Aorta (tissue), 5 donors: ENCODE measurements at regions not wholly inside any gene's neighbourhood (a gene's known extent, or its start where the extent isn't known, plus 50 kb on each side); places are given as distances from the start of the nearest gene placed in this dataset.

Source experiments
- ATAC-seq: fragments of 200-7000 bp; cut with Tn5 transposase; one replicate; pipeline ENCODE4 v1.9.1; 2022; ENCODE audit warnings: moderate library complexity; ENCODE audit not compliant: low FRiP score
- DNase-seq, 2 donors: peaks; one replicate each; pipeline ENCODE4 v3.0.0-alpha.2; 2020
- H3K27ac ChIP-seq, 2 donors: one replicate each; pipeline ENCODE4 v1.5.1; 2013; ENCODE audit warnings: low read length in 2 of 2, mild to moderate bottlenecking in 2 of 2, moderate library complexity in 2 of 2, control low read depth in 1 of 2, inconsistent platforms in 1 of 2, low read depth in 1 of 2
- H3K27me3 ChIP-seq, 2 donors: one replicate each; pipeline ENCODE4 v1.6.1; 2013; ENCODE audit warnings: control low read depth in 1 of 2, low read length in 1 of 2, mild to moderate bottlenecking in 1 of 2, moderate library complexity in 1 of 2; ENCODE audit not compliant: insufficient read depth in 2 of 2, control insufficient read depth in 1 of 2
- H3K36me3 ChIP-seq, 2 donors: one replicate each; pipeline ENCODE4 v1.6.1; 2013; ENCODE audit warnings: control low read depth in 1 of 2, low read length in 1 of 2, mild to moderate bottlenecking in 1 of 2; ENCODE audit not compliant: insufficient read depth in 2 of 2, control insufficient read depth in 1 of 2
- H3K4me1 ChIP-seq, 2 donors: one replicate each; pipeline ENCODE4 v1.6.1; 2013; ENCODE audit warnings: low read length in 2 of 2, control low read depth in 1 of 2, mild to moderate bottlenecking in 1 of 2, moderate library complexity in 1 of 2; ENCODE audit not compliant: insufficient read depth in 2 of 2, control insufficient read depth in 1 of 2
- H3K4me3 ChIP-seq, 2 donors: one replicate each; pipeline ENCODE4 v1.5.1; 2013; ENCODE audit warnings: low read length in 2 of 2, control low read depth in 1 of 2, mild to moderate bottlenecking in 1 of 2
- H3K9me3 ChIP-seq: one replicate; pipeline ENCODE4 v1.6.1; 2013; ENCODE audit warnings: mild to moderate bottlenecking, low read length; ENCODE audit not compliant: control insufficient read depth
- WGBS, 2 donors: extraction: QIAGEN DNeasy Blood & Tissue Kit; methylation state at CpG; one replicate each; pipeline ENCODE4 v1.1.7; 2013; 5-methylcytosine and 5-hydroxymethylcytosine counted together
- intact Hi-C, 2 donors: fragments of 100-400 bp; cut with DNase I; formaldehyde crosslinking; loops; one replicate each; pipeline versions ENCODE4 v1.14.2 to v1.15.0; 2022
- donor health status: healthy with polysubstance abuse.
- donor health status: Bipolar disorder and iron deficiency.
- donor health status: DM: no; HTN: no; CAD: no.
- donor health status: DM: no; HTN: no; CAD: no.
- donor health status: DM: yes; HTN: yes; CAD: no.

GRCh38 chr22:26983311-26983710 is 325.9 kb downstream of the MIAT start:
- no peaks in the 10 kb centered on the region for H3K36me3 ChIP-seq
- H3K27ac ChIP-seq = no peak overlapping the region
- DNase-seq (no peak), ATAC-seq (no peak)
- no peaks in the 10 kb centered on the region for H3K27me3 ChIP-seq
- 13 to 24% methylated on average over 1 of the region's 1 CpG for WGBS, 2 donors
- H3K4me3 ChIP-seq = no peak overlapping the region
- intact Hi-C loops = loop anchor here in 1 of 2 donors (5.0 kb wide), 1 partner anchor 96 kb away; no protein-coding TSS in a partner anchor
- H3K9me3 ChIP-seq = no peaks in the 10 kb centered on the region
- H3K4me1 ChIP-seq = peaks cover 0 to 3% of the 10 kb centered on the region in 2 donors

- 68 to 98% methylated on average over 2 of the region's 2 CpGs for WGBS, 2 donors
- Histone ChIP-seq H3K36me3 (no peaks in the 10 kb centered on the region), H3K9me3 (no peaks in the 10 kb centered on the region), H3K27me3 (no peaks in the 10 kb centered on the region), H3K27ac (no peak overlapping the region), H3K4me3 (no peak overlapping the region), H3K4me1 (peaks cover 0 to 3% of the 10 kb centered on the region in 2 donors)
- intact Hi-C loops = no loop called here
- ATAC-seq = no peak
- DNase-seq = no peak
Measured at GRCh38 chr22:26985206-26985605, 327.8 kb downstream of the MIAT start.

- H3K27ac ChIP-seq = no peak overlapping the region
- DNase-seq (no peak), ATAC-seq (no peak)
- intact Hi-C loops = no loop called here
- peaks cover 0 to 3% of the 10 kb centered on the region in 2 donors for H3K4me1 ChIP-seq
- H3K9me3 ChIP-seq = no peaks in the 10 kb centered on the region
- H3K36me3 ChIP-seq = no peaks in the 10 kb centered on the region
- 64 to 65% methylated on average over 11 of the region's 11 CpGs for WGBS, 2 donors
- no peaks in the 10 kb centered on the region for H3K27me3 ChIP-seq
- H3K4me3 ChIP-seq = no peak overlapping the region
Measured at GRCh38 chr22:26985931-26986782, 328.8 kb downstream of the MIAT start.

- no peak for ATAC-seq
- DNase-seq = no peak
- 85 to 87% methylated on average over 3 of the region's 3 CpGs for WGBS, 2 donors
- Histone ChIP-seq H3K36me3 (no peaks in the 10 kb centered on the region), H3K9me3 (no peaks in the 10 kb centered on the region), H3K4me3 (no peak overlapping the region), H3K27ac (no peak overlapping the region), H3K27me3 (no peaks in the 10 kb centered on the region), H3K4me1 (no peaks in the 10 kb centered on the region)
- intact Hi-C loops = no loop called here
Measured at GRCh38 chr22:26986884-26987283, 329.5 kb downstream of the MIAT start.

- Histone ChIP-seq H3K36me3 (no peaks in the 10 kb centered on the region), H3K27me3 (no peaks in the 10 kb centered on the region), H3K27ac (no peak overlapping the region), H3K4me1 (no peaks in the 10 kb centered on the region), H3K4me3 (no peak overlapping the region), H3K9me3 (no peaks in the 10 kb centered on the region)
- intact Hi-C loops = no loop called here
- ATAC-seq = no peak
- no peak for DNase-seq
- WGBS, 2 donors = 90 to 94% methylated on average over 7 of the region's 7 CpGs
Measured at GRCh38 chr22:26990503-26991189, 333.3 kb downstream of the MIAT start.

- no peaks in the 10 kb centered on the region for H3K36me3 ChIP-seq
- intact Hi-C loops = no loop called here
- H3K27me3 ChIP-seq = no peaks in the 10 kb centered on the region
- no peak overlapping the region for H3K27ac ChIP-seq
- no peak overlapping the region for H3K4me3 ChIP-seq
- ATAC-seq = no peak
- no peaks in the 10 kb centered on the region for H3K4me1 ChIP-seq
- no peak for DNase-seq
- 92 to 93% methylated on average over 2 of the region's 2 CpGs for whole genome bisulfite sequencing, 2 donors
- no peaks in the 10 kb centered on the region for H3K9me3 ChIP-seq
Measured at GRCh38 chr22:26992556-26992955, 335.2 kb downstream of the MIAT start.

- no peaks in the 10 kb centered on the region for H3K4me1 ChIP-seq
- intact Hi-C loops = no loop called here
- ATAC-seq = no peak
- H3K27ac ChIP-seq = no peak overlapping the region
- H3K4me3 ChIP-seq = no peak overlapping the region
- H3K9me3 ChIP-seq = no peaks in the 10 kb centered on the region
- H3K27me3 ChIP-seq = no peaks in the 10 kb centered on the region
- H3K36me3 ChIP-seq = no peaks in the 10 kb centered on the region
- WGBS, 2 donors = 95 to 96% methylated on average over 11 of the region's 11 CpGs
- no peak for DNase-seq
Measured at GRCh38 chr22:26993886-26994285, 336.5 kb downstream of the MIAT start.

GRCh38 chr22:26994801-26995200 is 337.4 kb downstream of the MIAT start:
- Histone ChIP-seq H3K4me3 (no peak overlapping the region), H3K9me3 (no peaks in the 10 kb centered on the region), H3K36me3 (no peaks in the 10 kb centered on the region), H3K27me3 (no peaks in the 10 kb centered on the region), H3K4me1 (no peaks in the 10 kb centered on the region), H3K27ac (no peak overlapping the region)
- ATAC-seq (no peak), DNase-seq (no peak)
- intact Hi-C loops = no loop called here
- WGBS, 2 donors = 97 to 98% methylated on average over 4 of the region's 4 CpGs

GRCh38 chr22:26995235-26995634 is 337.8 kb downstream of the MIAT start:
- H3K4me3 ChIP-seq = no peak overlapping the region
- no peaks in the 10 kb centered on the region for H3K9me3 ChIP-seq
- no peaks in the 10 kb centered on the region for H3K36me3 ChIP-seq
- no peaks in the 10 kb centered on the region for H3K27me3 ChIP-seq
- no peaks in the 10 kb centered on the region for H3K4me1 ChIP-seq
- no peak for DNase-seq
- no peak overlapping the region for H3K27ac ChIP-seq
- intact Hi-C loops = no loop called here
- no peak for ATAC-seq
- WGBS, 2 donors = 47 to 56% methylated on average over 3 of the region's 3 CpGs
